Endothelial cell of umbilical vein (primary cell): ENCODE measurements at regions not wholly inside any gene's neighbourhood (a gene's known extent, or its start where the extent isn't known, plus 50 kb on each side); places are given as distances from the start of the nearest gene placed in this dataset.

ENCODE experiments used
- EZH2 ChIP-seq: IDR thresholded peaks from 2 replicates; pipeline ENCODE4 v1.6.1; 2012; ENCODE audit warnings: borderline replicate concordance, low read depth, mild to moderate bottlenecking, moderate library complexity, low read length, inconsistent platforms; ENCODE audit not compliant: severe bottlenecking
- MYC ChIP-seq: IDR thresholded peaks from one replicate; pipeline ENCODE4 v1.6.1; 2011; ENCODE audit warnings: mild to moderate bottlenecking, low read depth, low read length
- POLR2A ChIP-seq: IDR thresholded peaks from 2 replicates; pipeline ENCODE4 v1.6.1; 2012; ENCODE audit warnings: low read depth, mild to moderate bottlenecking, control low read depth, low read length
- POLR2AphosphoS5 ChIP-seq: IDR thresholded peaks from 2 replicates; pipeline ENCODE4 v1.6.1; 2012; ENCODE audit warnings: low read depth, mild to moderate bottlenecking, control low read depth, low read length, moderate library complexity; ENCODE audit not compliant: insufficient read depth
- TF ChIP-seq, protein P1 (sequence below), 2 donors: IDR thresholded peaks; 1 replicate in 1 of 2; 2 replicates in 1 of 2; pipeline ENCODE4 v1.5.1; 2011; ENCODE audit warnings: low read length in 2 of 2, mild to moderate bottlenecking in 2 of 2, moderate library complexity in 2 of 2, control low read depth in 1 of 2, inconsistent platforms in 1 of 2, low read depth in 1 of 2; ENCODE audit not compliant: insufficient read depth in 1 of 2; ENCODE audit errors: extremely low read depth in 1 of 2

DNA sequence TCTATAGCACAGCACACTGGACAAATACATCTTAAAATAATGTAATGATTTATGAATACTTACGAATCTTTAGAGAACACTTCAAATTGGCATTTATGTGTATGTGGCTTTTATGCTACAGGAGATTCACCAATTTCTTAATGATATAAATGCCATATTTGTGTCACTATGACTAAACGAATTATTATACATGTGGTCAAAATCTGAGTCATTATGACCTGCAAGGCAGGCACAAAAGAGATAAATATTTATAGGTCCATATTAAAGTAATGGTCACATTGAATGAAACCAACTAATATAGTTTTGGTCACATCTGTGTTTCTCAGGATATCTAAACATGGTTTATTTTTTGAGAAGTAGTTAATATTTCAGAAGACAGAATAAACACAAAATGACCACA lies 232.3 kb upstream of the SEMA6D start:
- TF ChIP-seq, protein P1, sequence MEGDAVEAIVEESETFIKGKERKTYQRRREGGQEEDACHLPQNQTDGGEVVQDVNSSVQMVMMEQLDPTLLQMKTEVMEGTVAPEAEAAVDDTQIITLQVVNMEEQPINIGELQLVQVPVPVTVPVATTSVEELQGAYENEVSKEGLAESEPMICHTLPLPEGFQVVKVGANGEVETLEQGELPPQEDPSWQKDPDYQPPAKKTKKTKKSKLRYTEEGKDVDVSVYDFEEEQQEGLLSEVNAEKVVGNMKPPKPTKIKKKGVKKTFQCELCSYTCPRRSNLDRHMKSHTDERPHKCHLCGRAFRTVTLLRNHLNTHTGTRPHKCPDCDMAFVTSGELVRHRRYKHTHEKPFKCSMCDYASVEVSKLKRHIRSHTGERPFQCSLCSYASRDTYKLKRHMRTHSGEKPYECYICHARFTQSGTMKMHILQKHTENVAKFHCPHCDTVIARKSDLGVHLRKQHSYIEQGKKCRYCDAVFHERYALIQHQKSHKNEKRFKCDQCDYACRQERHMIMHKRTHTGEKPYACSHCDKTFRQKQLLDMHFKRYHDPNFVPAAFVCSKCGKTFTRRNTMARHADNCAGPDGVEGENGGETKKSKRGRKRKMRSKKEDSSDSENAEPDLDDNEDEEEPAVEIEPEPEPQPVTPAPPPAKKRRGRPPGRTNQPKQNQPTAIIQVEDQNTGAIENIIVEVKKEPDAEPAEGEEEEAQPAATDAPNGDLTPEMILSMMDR (IDR thresholded peaks at IDR 0.05; ENCODE audit: extremely low read depth in 1 of 2, insufficient read depth in 1 of 2, low read depth in 1 of 2, low read length in 2 of 2): no peak
- TF ChIP-seq POLR2A (no peak), MYC (no peak), EZH2 (no peak), POLR2AphosphoS5 (no peak)
